WTC11 (cell line): ENCODE measurements at regions not wholly inside any gene's neighbourhood (a gene's known extent, or its start where the extent isn't known, plus 50 kb on each side); places are given as distances from the start of the nearest gene placed in this dataset.

Source experiments
- ATAC-seq: fragments of 200-7000 bp; cut with Tn5 transposase; 2 replicates; pipeline ENCODE4 v1.10.0; 2021; ENCODE audit warnings: mild to moderate bottlenecking, moderate library complexity
- CTCF ChIA-PET: fragments of 300-600 bp; sonication (Branson Sonifier 250); formaldehyde crosslinking; loops from one replicate; lab custom pipeline; 2021; ENCODE audit warnings: antibody characterized with exemption; lab: Charles Lee
- POLR2A ChIA-PET: fragments of 350-600 bp; sonication (Branson Sonifier 250); formaldehyde crosslinking; loops from one replicate; lab custom pipeline; 2021; ENCODE audit warnings: antibody characterized with exemption; lab: Charles Lee
- DNase-seq: peaks from one replicate; pipeline ENCODE4 v3.0.0; 2021; ENCODE audit warnings: low spot score
- H3K27ac Mint-ChIP-seq: 2 replicates; pipeline ENCODE4 v1.8.0; 2021; ENCODE audit warnings: mixed read lengths
- H3K27me3 Mint-ChIP-seq: 2 replicates; pipeline ENCODE4 v1.8.0; 2021; ENCODE audit warnings: low read depth, mild to moderate bottlenecking, moderate library complexity, mixed read lengths
- H3K36me3 Mint-ChIP-seq: 2 replicates; pipeline ENCODE4 v1.8.0; 2021; ENCODE audit warnings: mixed read lengths
- H3K4me1 Mint-ChIP-seq: 2 replicates; pipeline ENCODE4 v1.8.0; 2022; ENCODE audit warnings: mixed read lengths
- H3K4me3 Mint-ChIP-seq: 2 replicates; pipeline ENCODE4 v1.8.0; 2021; ENCODE audit warnings: mild to moderate bottlenecking, moderate library complexity, mixed read lengths
- H3K9me3 Mint-ChIP-seq: 2 replicates; pipeline ENCODE4 v1.8.0; 2021; ENCODE audit warnings: mixed read lengths
- ATF6 ChIP-seq: sonication (generic); formaldehyde crosslinking; IDR thresholded peaks from 2 replicates; pipeline ENCODE4 v1.8.1; 2023; ENCODE audit warnings: mild to moderate bottlenecking, missing genetic modification reagents
- CBFB ChIP-seq: sonication (generic); formaldehyde crosslinking; IDR thresholded peaks from 2 replicates; pipeline ENCODE4 v1.8.1; 2022; ENCODE audit warnings: mild to moderate bottlenecking, low read depth, missing genetic modification reagents
- E2F4 ChIP-seq: sonication (generic); formaldehyde crosslinking; IDR thresholded peaks from 2 replicates; pipeline ENCODE4 v1.8.1; 2022; ENCODE audit warnings: low read depth, mild to moderate bottlenecking, moderate library complexity, missing genetic modification reagents, borderline replicate concordance
- ETV6 ChIP-seq: sonication (generic); formaldehyde crosslinking; IDR thresholded peaks from 2 replicates; pipeline ENCODE4 v1.8.1; 2022; ENCODE audit warnings: mild to moderate bottlenecking, missing genetic modification reagents
- FOXJ3 ChIP-seq: sonication (generic); formaldehyde crosslinking; IDR thresholded peaks from 2 replicates; pipeline ENCODE4 v1.9.0; 2021; ENCODE audit warnings: missing genetic modification reagents, mild to moderate bottlenecking, borderline replicate concordance
- GABPB1 ChIP-seq: sonication (generic); formaldehyde crosslinking; IDR thresholded peaks from 2 replicates; pipeline ENCODE4 v1.8.1; 2023; ENCODE audit warnings: mild to moderate bottlenecking, missing genetic modification reagents
- HMGA2 ChIP-seq: fragments of 250-450 bp; sonication (Bioruptor Pico); IDR thresholded peaks from 2 replicates; pipeline ENCODE4 v1.4.0; 2021; ENCODE audit warnings: mild to moderate bottlenecking, moderate library complexity
- IRF1 ChIP-seq: sonication (generic); formaldehyde crosslinking; IDR thresholded peaks from 2 replicates; pipeline ENCODE4 v1.8.0; 2023; ENCODE audit warnings: missing genetic modification reagents
- KAT7 ChIP-seq: sonication (generic); formaldehyde crosslinking; IDR thresholded peaks from 2 replicates; pipeline ENCODE4 v1.8.1; 2023; ENCODE audit warnings: missing genetic modification reagents, mild to moderate bottlenecking, borderline replicate concordance
- PREB ChIP-seq: sonication (generic); formaldehyde crosslinking; IDR thresholded peaks from 2 replicates; pipeline ENCODE4 v1.8.1; 2022; ENCODE audit warnings: mild to moderate bottlenecking, missing genetic modification reagents, moderate library complexity, borderline replicate concordance
- SMAD4 ChIP-seq: sonication (generic); formaldehyde crosslinking; IDR thresholded peaks from 2 replicates; pipeline ENCODE4 v1.8.0; 2022; ENCODE audit warnings: mild to moderate bottlenecking, missing genetic modification reagents
- TCF7 ChIP-seq: sonication (generic); formaldehyde crosslinking; IDR thresholded peaks from 2 replicates; pipeline ENCODE4 v1.8.0; 2022; ENCODE audit warnings: mild to moderate bottlenecking, low read depth, missing genetic modification reagents, moderate library complexity
- TEAD4 ChIP-seq: sonication (generic); formaldehyde crosslinking; IDR thresholded peaks from 2 replicates; pipeline ENCODE4 v1.8.0; 2022; ENCODE audit warnings: mild to moderate bottlenecking, missing genetic modification reagents
- USF2 ChIP-seq: sonication (generic); formaldehyde crosslinking; IDR thresholded peaks from 2 replicates; pipeline ENCODE4 v1.8.1; 2023; ENCODE audit warnings: mild to moderate bottlenecking, missing genetic modification reagents, moderate library complexity
- ZNF423 ChIP-seq: fragments of 250-450 bp; sonication (Bioruptor Pico); IDR thresholded peaks from 2 replicates; pipeline ENCODE4 v2.1.2; 2022; ENCODE audit warnings: mild to moderate bottlenecking, moderate library complexity
- ZNF532 ChIP-seq: fragments of 250-450 bp; sonication (Bioruptor Pico); IDR thresholded peaks from 2 replicates; pipeline ENCODE4 v1.9.0; 2021; ENCODE audit warnings: mild to moderate bottlenecking, borderline replicate concordance
- ZNF671 ChIP-seq: fragments of 250-450 bp; sonication (Bioruptor Pico); IDR thresholded peaks from 2 replicates; pipeline ENCODE4 v1.8.0; 2021; ENCODE audit warnings: mild to moderate bottlenecking
- TF ChIP-seq, protein P1 (sequence below): sonication (generic); formaldehyde crosslinking; IDR thresholded peaks from 2 replicates; pipeline ENCODE4 v1.8.1; 2022; ENCODE audit warnings: mild to moderate bottlenecking, moderate library complexity, missing genetic modification reagents

- Mint-ChIP-seq H3K27ac (no peak overlapping the region), H3K27me3 (no peaks in the 10 kb centered on the region; the same call in 1 of the 2 replicates), H3K9me3 (peaks cover 17% of the 10 kb centered on the region), H3K4me3 (no peak overlapping the region), H3K4me1 (no peaks in the 10 kb centered on the region), H3K36me3 (peaks cover 43% of the 10 kb centered on the region)
- ChIA-PET CTCF (no interaction called here), POLR2A (no interaction called here)
- DNase-seq (no peak), ATAC-seq (no peak)
- TF ChIP-seq CBFB (CRISPR knock-in tag) (no peak), E2F4 (CRISPR knock-in tag) (no peak), IRF1 (CRISPR knock-in tag) (no peak), KAT7 (CRISPR knock-in tag) (no peak), TEAD4 (CRISPR knock-in tag) (no peak), PREB (CRISPR knock-in tag) (no peak), ZNF532 (CRISPR knock-in tag) (no peak), ZNF671 (no peak)
- TF ChIP-seq, protein P1, sequence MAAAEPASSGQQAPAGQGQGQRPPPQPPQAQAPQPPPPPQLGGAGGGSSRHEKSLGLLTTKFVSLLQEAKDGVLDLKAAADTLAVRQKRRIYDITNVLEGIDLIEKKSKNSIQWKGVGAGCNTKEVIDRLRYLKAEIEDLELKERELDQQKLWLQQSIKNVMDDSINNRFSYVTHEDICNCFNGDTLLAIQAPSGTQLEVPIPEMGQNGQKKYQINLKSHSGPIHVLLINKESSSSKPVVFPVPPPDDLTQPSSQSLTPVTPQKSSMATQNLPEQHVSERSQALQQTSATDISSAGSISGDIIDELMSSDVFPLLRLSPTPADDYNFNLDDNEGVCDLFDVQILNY (CRISPR knock-in tag), result no peak
Observed at GRCh38 chr14:100965296-100965695, 61.8 kb upstream of the RTL1 start.

GRCh38 chr14:100967178-100967577, 63.7 kb upstream of the RTL1 start:
- ATAC-seq, result no peak
- peaks cover 36% of the 10 kb centered on the region for H3K36me3 Mint-ChIP-seq
- H3K27me3 Mint-ChIP-seq, result no peaks in the 10 kb centered on the region
- ChIA-PET POLR2A (no interaction called here), CTCF (no interaction called here)
- H3K4me1 Mint-ChIP-seq, result no peaks in the 10 kb centered on the region
- no peak overlapping the region for H3K4me3 Mint-ChIP-seq
- TF ChIP-seq FOXJ3 (CRISPR knock-in tag), result no peak
- no peak for TF ChIP-seq ZNF423 (CRISPR knock-in tag)
- TF ChIP-seq SMAD4 (CRISPR knock-in tag), result no peak
- TF ChIP-seq ETV6 (CRISPR knock-in tag), result no peak
- TF ChIP-seq ATF6, result no peak
- peak; percentile 98 for TF ChIP-seq HMGA2 (CRISPR knock-in tag)
- TF ChIP-seq TCF7 (CRISPR knock-in tag), result no peak
- TF ChIP-seq GABPB1 (CRISPR knock-in tag), result no peak
- no peak for TF ChIP-seq USF2 (CRISPR knock-in tag)
- no peak overlapping the region for H3K27ac Mint-ChIP-seq
- H3K9me3 Mint-ChIP-seq, result peaks cover 13% of the 10 kb centered on the region
- DNase-seq, result no peak
